ENCODE measurements at regions not wholly inside any gene's neighbourhood (a gene's known extent, or its start where the extent isn't known, plus 50 kb on each side); places are given as distances from the start of the nearest gene placed in this dataset.

DNA sequence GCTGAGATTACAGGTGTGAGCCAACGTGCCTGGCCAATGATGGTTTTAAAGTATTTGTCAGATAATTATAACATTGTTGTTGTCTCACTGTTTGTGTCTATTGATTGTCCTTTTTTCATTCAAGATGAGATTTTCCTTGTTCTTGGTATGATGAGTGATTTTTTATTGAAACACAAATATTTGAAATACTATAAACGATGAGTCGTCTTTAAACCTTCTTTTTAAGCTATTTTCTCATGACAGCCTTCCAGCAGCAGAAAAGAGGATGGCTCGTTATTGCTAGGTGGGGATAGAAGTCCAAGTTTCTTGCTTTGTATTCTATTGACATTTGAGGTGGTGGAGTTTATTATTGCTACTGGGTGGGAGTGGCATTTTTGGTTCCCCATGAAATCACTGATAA lies 61.7 kb upstream of the MDFIC2 start:
- Histone ChIP-seq H3F3A (replicated peaks; ENCODE audit: insufficient read depth) (no peaks in the 10 kb centered on the region), H3K4me1 (ENCODE audit: control insufficient read depth in 1 of 2, insufficient read depth in 2 of 2, low read depth in 1 of 2, low read length in 1 of 2) (no peaks in the 10 kb centered on the region), H3K9me2 (no peaks in the 10 kb centered on the region), H3K4me3 (ENCODE audit: low read depth in 2 of 2, low read length in 1 of 2) (no peak overlapping the region), H3K4me2 (no peak overlapping the region), H4K20me1 (ENCODE audit: insufficient read depth) (no peaks in the 10 kb centered on the region), H3K27ac (ENCODE audit: low read depth in 2 of 2, low read length in 1 of 2) (no peak overlapping the region), H3K36me3 (replicated peaks in 1 of 2; ENCODE audit: control insufficient read depth in 1 of 2, insufficient read depth in 2 of 2, low read length in 1 of 2) (no peaks in the 10 kb centered on the region), H3K27me3 (ENCODE audit: insufficient read depth) (no peaks in the 10 kb centered on the region), H3K9ac (no peak overlapping the region), H3K79me2 (ENCODE audit: insufficient read depth) (no peaks in the 10 kb centered on the region), H2AFZ (ENCODE audit: low read depth) (no peak overlapping the region), H3K9me3 (no peaks in the 10 kb centered on the region)
- ChIA-PET CTCF (no interaction called here), POLR2A (no interaction called here)
- TF ChIP-seq, protein P1, sequence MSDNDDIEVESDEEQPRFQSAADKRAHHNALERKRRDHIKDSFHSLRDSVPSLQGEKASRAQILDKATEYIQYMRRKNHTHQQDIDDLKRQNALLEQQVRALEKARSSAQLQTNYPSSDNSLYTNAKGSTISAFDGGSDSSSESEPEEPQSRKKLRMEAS (IDR thresholded peaks at IDR 0.05; ENCODE audit: low read depth), result no peak
- TF ChIP-seq, protein P2, sequence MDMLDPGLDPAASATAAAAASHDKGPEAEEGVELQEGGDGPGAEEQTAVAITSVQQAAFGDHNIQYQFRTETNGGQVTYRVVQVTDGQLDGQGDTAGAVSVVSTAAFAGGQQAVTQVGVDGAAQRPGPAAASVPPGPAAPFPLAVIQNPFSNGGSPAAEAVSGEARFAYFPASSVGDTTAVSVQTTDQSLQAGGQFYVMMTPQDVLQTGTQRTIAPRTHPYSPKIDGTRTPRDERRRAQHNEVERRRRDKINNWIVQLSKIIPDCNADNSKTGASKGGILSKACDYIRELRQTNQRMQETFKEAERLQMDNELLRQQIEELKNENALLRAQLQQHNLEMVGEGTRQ (IDR thresholded peaks at IDR 0.05; ENCODE audit: borderline replicate concordance, low read depth, low read length), result no peak
- DNase-seq, result no peak
- WGBS (ENCODE audit: low lambda C conversion rate), result 29% methylated on average over 4 of the region's 4 CpGs

Small RNAs in the stretch of these regions (small RNA-seq; reads per million reads assigned to genes)
- gene COX6CP6 (0 reads per million in 7 experiments), gene RNU6-281P (0 to 0.06 (median 0) reads per million in 7 experiments)
